ENCODE measurements at regions not wholly inside any gene's neighbourhood (a gene's known extent, or its start where the extent isn't known, plus 50 kb on each side); places are given as distances from the start of the nearest gene placed in this dataset.

- POLR2A ChIA-PET, result no interaction called here
- H3K9me3 Mint-ChIP-seq, result no peaks in the 10 kb centered on the region
- H3K27ac Mint-ChIP-seq, result no peak overlapping the region
- H3K27me3 Mint-ChIP-seq (ENCODE audit: low read depth), result no peaks in the 10 kb centered on the region
- no peak for ATAC-seq
- H3K4me1 Mint-ChIP-seq, result no peaks in the 10 kb centered on the region
- CTCF ChIA-PET, result interaction anchor here (0.7 kb wide), 1 partner anchor 33 kb away, joined by 3 read pairs; no protein-coding TSS in a partner anchor
- DNase-seq (ENCODE audit: low spot score), result no peak
- TF ChIP-seq SMAD4 (CRISPR knock-in tag; IDR thresholded peaks at IDR 0.05) (no peak), MXD4 (CRISPR knock-in tag; IDR thresholded peaks at IDR 0.05; ENCODE audit: borderline replicate concordance) (no peak)
- TF ChIP-seq, protein P1, sequence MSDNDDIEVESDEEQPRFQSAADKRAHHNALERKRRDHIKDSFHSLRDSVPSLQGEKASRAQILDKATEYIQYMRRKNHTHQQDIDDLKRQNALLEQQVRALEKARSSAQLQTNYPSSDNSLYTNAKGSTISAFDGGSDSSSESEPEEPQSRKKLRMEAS (CRISPR knock-in tag; IDR thresholded peaks at IDR 0.05), result no peak
- H3K36me3 Mint-ChIP-seq, result no peaks in the 10 kb centered on the region
- no peak overlapping the region for H3K4me3 Mint-ChIP-seq
These were observed 222.0 kb downstream of the KCNE4 start for GRCh38 chr2:223273995-223274394.

- Mint-ChIP-seq H3K36me3 (no peaks in the 10 kb centered on the region), H3K27ac (no peak overlapping the region), H3K9me3 (peaks cover 6% of the 10 kb centered on the region; the same call in 1 of the 2 replicates), H3K27me3 (ENCODE audit: low read depth) (no peaks in the 10 kb centered on the region; the same call in 1 of the 2 replicates), H3K4me3 (no peak overlapping the region), H3K4me1 (no peaks in the 10 kb centered on the region)
- CTCF ChIA-PET, result no interaction called here
- ATAC-seq (no peak), DNase-seq (ENCODE audit: low spot score) (no peak)
- POLR2A ChIA-PET, result no interaction called here
- TF ChIP-seq CREB1 (CRISPR knock-in tag; IDR thresholded peaks at IDR 0.05) (no peak), ZNF219 (CRISPR knock-in tag; IDR thresholded peaks at IDR 0.05; ENCODE audit: borderline replicate concordance) (no peak), ZNF416 (CRISPR knock-in tag; IDR thresholded peaks at IDR 0.05) (no peak), ZNF317 (CRISPR knock-in tag; IDR thresholded peaks at IDR 0.05; ENCODE audit: borderline replicate concordance, low read depth) (no peak), ZNF121 (CRISPR knock-in tag; IDR thresholded peaks at IDR 0.05) (no peak), GRHL2 (CRISPR knock-in tag; IDR thresholded peaks at IDR 0.05; ENCODE audit: insufficient replicate concordance, severe bottlenecking) (no peak), TCF7 (CRISPR knock-in tag; IDR thresholded peaks at IDR 0.05; ENCODE audit: low read depth) (no peak), RELA (CRISPR knock-in tag; IDR thresholded peaks at IDR 0.05; ENCODE audit: borderline replicate concordance) (no peak), ATF3 (CRISPR knock-in tag; conservative IDR thresholded peaks at IDR 0.05) (no peak)
- TF ChIP-seq, protein P1 (CRISPR knock-in tag; IDR thresholded peaks at IDR 0.05), result no peak
These were observed 230.2 kb downstream of the KCNE4 start for GRCh38 chr2:223282221-223282620.

- no peak overlapping the region for H3K4me3 Mint-ChIP-seq
- H3K4me1 Mint-ChIP-seq, result no peaks in the 10 kb centered on the region
- POLR2A ChIA-PET, result no interaction called here
- ATAC-seq, result no peak
- CTCF ChIA-PET, result interaction anchor here (0.6 kb wide), 1 partner anchor 201 kb away, joined by 3 read pairs; no protein-coding TSS in a partner anchor
- no peaks in the 10 kb centered on the region for H3K36me3 Mint-ChIP-seq
- TF ChIP-seq CBFB (CRISPR knock-in tag; IDR thresholded peaks at IDR 0.05; ENCODE audit: low read depth) (no peak), FOXJ3 (CRISPR knock-in tag; IDR thresholded peaks at IDR 0.05; ENCODE audit: borderline replicate concordance) (no peak), FOXK1 (CRISPR knock-in tag; IDR thresholded peaks at IDR 0.05) (no peak), NFATC4 (CRISPR knock-in tag; IDR thresholded peaks at IDR 0.05) (no peak), IRF1 (CRISPR knock-in tag; IDR thresholded peaks at IDR 0.05) (no peak), JUN (CRISPR knock-in tag; IDR thresholded peaks at IDR 0.05) (no peak), PRRX2 (CRISPR knock-in tag; IDR thresholded peaks at IDR 0.05) (no peak), EMX1 (CRISPR knock-in tag; IDR thresholded peaks at IDR 0.05) (no peak), SP1 (CRISPR knock-in tag; conservative IDR thresholded peaks at IDR 0.05) (no peak), NR2C2 (CRISPR knock-in tag; IDR thresholded peaks at IDR 0.05) (no peak), GTF2I (CRISPR knock-in tag; conservative IDR thresholded peaks at IDR 0.05) (no peak), SMAD3 (CRISPR knock-in tag; IDR thresholded peaks at IDR 0.05; ENCODE audit: borderline replicate concordance) (no peak), TCF7 (CRISPR knock-in tag; IDR thresholded peaks at IDR 0.05; ENCODE audit: low read depth) (no peak)
- TF ChIP-seq, protein P1 (CRISPR knock-in tag; IDR thresholded peaks at IDR 0.05), result no peak
- H3K9me3 Mint-ChIP-seq, result peaks cover 14% of the 10 kb centered on the region
- no peaks in the 10 kb centered on the region; the same call in 1 of the 2 replicates for H3K27me3 Mint-ChIP-seq (ENCODE audit: low read depth)
- no peak overlapping the region for H3K27ac Mint-ChIP-seq
- DNase-seq (ENCODE audit: low spot score), result no peak
These were observed 231.3 kb downstream of the KCNE4 start for GRCh38 chr2:223283329-223283728.
